ENCODE measurements at regions not wholly inside any gene's neighbourhood (a gene's known extent, or its start where the extent isn't known, plus 50 kb on each side); places are given as distances from the start of the nearest gene placed in this dataset.

DNA sequence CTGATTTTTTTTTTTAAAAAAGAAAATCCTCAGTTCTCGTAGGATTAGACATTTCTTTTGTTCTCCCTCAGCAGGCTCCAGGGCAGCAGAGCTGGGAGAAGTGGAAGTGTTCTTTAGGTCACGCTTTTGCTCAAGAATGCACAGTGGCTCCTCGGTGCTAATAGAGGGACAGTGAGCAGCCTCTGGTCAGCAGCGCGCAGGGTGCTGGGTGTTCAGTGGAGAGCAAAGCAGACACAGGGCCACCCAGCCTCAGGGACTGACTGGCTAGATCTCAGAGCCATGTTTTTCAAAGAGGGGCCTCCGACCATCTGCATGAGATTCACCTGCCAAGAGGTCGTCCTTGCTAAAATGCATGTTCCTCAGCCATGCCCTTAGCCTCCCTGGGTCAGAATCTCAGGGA, 218.8 kb downstream of the HAUS1 start:
- DNase-seq (ENCODE audit: low read depth) = no peak

DNA sequence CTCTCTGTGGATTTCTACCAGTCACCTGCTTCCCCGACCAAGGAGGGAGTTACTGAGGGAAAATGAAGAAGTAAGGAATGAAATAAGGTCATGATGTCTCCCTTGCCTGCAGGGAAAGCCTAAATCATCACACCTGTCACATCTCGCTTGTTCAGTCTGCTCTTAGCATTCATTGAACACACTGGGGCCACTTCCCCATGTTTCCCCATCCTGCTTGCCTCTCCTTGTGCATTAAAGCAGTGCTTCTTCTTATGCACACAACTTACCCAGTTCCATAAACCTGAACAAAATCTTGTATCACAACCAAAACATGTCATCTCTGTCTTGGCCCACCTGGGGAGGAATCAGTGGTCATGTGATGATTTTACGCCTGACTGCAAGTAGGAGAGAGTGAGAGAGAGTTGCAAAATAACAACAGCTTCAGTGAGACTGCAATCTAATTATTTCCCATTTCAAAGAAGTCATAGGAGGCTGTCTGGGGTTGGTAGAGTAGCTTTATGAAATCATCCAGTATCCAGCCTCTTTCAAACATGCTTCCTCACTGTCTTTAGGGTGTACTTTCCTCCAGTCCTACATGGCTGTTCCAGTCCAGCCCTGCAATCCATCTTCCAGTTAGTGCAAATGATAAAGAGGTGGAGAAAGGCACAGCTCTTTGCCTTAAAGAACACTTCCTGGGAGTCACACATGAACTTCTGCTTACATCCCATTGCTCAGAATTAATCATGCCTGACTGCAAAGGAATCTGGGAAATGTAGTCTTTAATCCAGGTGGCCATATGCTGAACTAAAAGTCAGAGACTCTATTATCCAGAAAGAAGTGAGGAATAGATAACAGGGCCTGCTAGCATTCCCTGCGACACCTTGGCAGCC, 220.1 kb downstream of the HAUS1 start:
- no peak for DNase-seq (ENCODE audit: low read depth)

DNA sequence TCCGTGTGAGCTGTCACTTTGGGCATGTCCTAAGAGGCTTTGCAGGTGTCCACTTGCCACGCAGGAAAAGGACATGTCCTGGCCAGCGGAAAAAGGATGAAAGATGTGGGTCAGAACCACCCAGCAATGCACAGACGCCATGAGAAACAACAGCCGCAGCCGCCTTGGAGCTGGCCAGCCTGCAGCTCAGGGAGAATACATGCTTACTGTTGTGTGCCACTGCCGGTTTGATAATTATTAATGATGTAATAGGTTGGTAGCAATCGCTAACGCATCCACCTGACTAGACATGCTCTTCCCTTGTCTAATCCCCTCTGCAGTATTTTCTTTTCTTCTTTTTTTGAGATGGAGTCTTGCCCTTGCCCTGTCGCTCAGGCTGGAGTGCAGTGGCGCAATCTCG, 221.7 kb downstream of the HAUS1 start:
- no peak for DNase-seq (ENCODE audit: low read depth)

DNA sequence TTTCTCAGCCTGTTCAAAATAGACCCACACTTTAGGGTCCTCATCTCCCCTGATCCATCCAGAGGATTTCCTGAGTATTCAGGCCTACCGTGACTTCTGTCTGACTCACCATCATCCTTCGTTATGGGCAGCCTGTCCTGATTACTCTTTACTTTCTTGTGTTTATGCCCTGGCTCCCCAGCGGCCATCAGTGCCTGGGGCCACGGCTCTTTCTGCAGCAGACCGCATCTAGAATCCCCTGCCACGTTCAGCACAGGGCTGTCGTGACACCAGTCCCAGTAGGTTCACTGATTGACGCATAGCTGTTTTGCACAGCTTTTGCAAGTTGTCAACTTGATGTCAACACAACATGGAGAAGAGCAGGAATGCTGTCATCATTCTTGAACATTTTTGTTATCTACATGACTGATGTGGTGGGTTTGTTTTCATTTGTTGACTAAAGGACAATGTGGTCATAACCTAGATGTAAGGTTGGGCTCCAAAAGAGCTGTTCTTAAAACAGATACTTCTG, 225.6 kb downstream of the HAUS1 start:
- no peak for DNase-seq (ENCODE audit: low read depth)

DNA sequence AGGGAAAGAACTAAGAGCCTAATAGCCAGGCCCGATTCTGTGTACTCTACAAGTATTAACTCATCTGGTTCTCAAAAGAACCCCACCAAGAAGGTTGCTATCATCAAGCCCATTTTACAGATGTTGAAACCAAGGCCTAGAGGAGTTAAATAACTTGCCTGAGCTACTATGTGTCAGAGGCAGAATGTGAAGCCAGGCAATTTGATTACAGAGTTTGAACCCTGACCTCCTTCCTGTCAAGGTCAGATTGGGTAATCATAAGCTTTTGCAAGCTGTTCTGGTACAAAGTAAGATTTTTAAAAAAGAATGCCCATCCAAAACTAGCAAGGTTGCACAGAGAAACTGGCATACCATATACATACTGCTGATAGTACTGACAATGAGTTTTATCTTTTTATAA, 227.1 kb downstream of the HAUS1 start:
- no peak for DNase-seq (ENCODE audit: low read depth)

DNA sequence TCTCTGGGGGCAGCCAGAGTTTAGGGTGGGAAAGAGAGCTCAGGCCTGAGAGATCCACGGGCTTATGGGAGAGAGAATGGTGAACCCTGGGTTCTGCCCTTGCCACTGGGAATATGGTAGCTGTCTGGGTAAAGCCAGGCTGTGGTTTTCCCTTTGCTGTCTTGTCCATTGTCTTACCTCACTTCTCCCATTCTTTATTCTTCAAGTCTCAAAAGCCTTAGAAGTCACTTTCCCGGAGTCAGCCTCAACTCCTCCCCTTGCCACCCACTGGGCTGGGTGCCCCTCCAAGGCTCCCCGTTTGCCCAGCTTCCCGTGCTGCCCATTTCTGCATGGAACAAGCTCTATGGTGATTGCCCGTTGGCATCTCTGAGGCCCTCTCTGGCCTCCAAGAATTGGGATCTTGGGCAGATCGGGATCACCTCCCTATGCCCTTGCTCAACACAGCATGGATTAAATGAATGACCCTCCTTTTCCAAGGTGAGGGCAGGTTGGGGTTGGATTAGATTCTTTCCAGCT, 228.2 kb downstream of the HAUS1 start:
- no peak for DNase-seq (ENCODE audit: low read depth)

DNA sequence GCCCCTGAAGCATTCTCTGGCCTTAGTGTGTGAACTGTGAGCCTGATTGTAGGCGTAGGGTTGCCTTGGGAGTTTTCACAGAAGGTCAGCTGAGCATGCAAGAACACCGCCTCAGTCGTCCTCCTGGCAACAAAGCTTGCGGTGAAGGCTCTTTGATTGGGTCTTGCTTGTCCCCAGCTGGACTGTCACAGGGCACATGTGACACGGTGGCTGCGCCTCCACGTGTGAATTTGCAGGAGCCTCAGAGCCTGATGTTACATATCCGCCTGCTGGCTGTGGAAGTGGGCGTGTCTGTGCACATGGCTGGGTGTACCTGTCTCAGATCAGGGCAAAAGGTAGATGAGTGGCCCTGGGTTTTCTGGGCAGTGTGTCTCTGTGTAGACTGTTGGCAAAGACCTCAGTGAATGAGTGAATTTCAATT, 228.7 kb downstream of the HAUS1 start:
- DNase-seq (ENCODE audit: low read depth) = no peak

DNA sequence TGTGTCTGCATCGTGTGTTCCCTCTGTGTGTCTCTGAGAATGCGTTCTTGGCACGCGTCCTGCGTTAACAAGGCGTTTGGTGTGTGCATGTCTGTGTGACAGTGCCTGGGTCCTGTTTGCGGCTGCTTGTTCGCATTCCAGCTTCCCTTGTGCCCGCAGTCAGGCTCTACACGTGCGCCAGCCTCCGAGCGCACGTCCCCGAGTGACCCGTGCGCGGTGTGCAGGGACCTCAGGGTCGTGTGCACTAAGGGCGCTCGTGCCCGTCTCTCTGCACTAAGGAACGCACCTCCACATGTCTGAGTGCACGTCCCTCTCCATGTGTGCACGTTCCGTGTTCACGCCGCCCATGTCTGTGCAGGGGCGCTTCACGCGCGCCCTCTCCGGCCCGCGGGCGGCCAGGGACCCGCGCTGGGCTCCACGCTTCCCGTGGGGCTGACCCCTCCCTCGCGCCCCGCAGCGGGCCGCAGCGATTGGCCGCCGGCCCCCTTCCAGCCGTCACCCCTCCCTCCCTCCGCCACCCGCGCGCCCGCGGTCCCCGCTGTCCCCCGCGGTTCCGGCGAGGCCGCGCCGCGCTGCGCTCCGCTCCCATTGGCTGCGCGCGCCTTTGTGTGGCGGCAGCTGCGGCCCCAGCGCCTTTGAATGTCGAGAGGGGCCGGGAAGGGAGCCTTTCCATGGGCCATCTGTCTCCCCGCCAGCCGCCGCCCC, 229.4 kb downstream of the HAUS1 start:
- no peak for DNase-seq (ENCODE audit: low read depth)

DNA sequence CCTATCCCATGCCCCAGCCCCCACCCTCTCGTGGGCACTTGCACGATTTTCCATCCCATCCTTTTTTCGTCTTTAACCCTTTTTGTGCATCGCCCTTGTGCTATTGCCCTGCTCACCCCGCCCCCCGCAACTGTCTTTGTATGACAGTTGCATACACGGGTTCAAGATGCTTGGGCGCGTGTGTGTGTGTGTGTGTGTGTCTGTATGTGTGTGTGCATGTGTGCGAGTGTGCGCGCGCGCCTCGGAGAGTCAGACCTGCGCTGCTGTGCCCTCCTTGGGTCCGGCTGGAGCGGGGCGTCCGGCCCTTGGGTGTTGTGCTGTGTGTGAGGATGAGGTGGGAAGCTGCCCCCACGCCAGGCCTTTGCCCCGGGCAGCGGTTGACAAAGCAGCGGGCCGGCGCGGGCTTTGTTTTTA, 230.7 kb downstream of the HAUS1 start:
- no peak for DNase-seq (ENCODE audit: low read depth)

DNA sequence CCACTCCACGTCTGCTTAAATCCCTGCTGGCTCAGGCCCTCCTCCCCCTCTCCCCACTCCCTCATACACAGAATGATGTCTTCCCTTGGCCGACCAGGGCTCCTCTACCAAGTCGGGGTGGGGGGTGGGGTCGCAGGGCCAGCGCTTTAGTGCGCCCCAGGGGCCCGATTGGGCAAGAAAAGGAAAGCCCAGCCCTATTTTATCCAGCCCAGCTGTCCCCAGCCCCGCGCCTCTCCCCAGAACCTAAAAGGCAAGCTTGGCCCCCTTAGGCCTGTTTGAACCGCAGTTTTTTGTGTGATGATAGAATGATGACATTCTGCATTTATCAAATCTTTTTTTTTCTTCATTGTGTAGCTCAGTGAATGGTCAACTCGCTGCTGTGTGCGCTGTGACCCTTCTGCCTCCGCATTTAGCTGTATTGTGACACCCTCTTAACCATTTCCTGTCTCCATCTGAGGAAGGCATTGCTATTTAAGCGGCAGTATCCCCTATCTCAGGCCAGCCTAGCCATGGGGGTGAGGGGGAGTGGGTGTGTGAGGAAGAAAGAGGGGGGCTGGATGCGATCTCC, 231.4 kb downstream of the HAUS1 start:
- DNase-seq (ENCODE audit: low read depth) = no peak

DNA sequence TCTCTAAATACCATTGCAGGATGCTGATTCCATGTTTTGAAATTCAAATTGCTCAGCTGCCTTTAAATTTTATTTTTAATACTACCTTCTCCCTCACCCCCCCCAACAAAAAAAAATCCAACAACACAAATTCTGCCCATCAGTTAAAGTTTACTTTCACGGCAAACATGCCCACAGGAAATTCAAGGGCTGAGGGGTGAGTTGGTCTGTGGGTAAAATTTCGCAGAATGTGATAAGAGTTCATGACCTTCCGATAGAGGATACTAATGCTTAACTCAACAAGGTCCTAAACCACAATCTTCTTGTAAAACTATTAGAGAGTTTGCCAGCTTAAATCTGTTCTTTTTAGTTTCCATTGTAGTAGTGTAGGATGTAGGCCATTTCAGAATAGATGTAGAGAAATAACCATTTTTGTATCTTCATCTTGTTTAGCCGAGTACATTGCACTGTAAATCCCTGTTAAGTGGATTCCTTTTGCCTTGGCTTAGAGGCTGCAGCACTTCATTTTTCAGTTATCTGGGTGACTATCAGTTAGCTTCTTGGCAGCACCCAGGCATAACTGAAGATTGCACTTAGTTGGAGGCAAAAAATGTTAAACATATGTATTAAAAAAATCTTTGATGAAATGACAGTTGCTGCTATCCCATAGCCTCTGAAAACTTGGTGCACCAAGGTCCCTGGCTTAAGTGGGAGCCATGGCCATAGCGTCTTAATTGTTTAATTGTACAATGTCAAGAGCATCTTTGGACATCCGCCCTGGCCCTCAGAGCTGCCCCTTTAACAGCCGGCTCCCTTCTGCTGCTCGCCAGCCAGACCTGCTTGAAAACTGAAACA, 232.3 kb downstream of the HAUS1 start:
- no peak for DNase-seq (ENCODE audit: low read depth)

DNA sequence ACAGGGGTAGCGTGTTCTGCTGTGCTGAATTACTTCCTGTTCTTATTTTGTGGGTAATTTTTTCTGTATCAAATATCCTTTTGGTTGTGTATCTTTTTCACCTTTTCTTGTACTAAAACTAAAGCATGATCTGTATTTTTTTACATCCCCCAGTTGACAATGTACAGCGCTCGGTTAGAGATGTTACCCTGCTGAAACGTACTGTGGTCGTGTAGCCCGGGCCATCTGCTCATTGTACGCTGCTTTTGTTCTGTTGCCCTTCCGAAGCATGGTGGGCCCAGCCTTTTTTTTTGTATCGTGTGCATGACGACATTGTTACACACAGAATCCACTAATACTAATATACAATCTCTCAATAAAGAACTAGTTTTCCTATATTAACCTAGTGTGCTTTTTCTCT, 233.1 kb downstream of the HAUS1 start:
- no peak for DNase-seq (ENCODE audit: low read depth)

DNA sequence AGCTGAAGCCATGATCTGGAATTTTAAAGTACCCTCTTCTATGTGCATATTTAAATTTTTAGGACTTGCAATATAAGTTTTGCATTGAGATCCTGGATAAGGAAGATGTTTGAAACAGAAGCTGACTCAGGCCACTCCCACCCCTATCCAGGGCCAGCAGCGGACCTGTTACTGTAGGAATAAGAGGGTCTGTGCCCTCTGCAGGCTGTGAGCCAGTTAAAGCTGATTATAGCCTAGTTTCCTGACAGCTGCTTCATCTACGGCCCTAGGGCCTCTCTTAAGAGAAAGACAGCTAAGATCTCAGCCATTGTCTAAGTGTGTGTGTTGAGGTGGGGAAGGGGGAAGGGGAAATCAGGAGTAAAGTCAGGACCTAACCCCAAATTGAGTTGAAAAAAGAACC, 234.0 kb downstream of the HAUS1 start:
- no peak for DNase-seq (ENCODE audit: low read depth)

DNA sequence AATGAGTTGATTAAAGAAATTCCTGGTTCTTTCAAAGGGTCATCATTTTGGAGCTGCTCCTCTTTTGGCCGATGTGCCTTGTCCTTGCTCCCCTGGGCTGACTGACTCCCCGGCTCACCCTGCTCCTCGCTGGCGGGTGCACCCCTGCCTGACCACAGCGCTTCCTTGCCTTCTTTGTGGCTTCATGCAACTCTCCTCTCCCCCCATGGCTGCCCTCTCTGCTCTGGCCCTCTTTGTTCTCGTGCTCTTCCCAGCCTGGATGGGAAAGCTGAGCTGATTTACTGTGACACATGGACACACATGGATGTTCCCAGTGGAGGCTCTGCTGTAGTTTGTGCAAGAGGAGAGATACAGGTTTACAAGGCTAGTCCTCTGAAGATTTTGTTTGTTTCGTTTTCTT, 234.6 kb downstream of the HAUS1 start:
- no peak for DNase-seq (ENCODE audit: low read depth)

DNA sequence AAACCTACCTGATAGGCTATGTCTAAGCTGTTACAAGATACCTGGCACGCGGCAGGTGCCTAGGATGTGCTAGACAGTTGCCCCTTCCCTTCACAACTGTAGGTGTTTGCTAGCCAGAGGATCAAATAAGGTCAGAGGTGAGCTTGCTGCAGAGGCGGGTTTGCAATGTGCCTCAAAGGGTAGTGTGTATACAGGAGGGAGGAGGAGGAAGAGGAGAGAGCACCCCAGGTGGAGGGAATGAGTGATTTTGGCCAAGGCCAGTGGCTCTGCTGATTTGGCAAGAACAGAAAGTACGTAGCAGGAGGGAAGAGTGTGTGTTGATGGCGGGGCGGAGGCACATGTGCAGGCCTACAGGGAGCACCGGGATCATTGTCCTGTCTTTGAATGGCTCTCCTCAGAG, 236.5 kb downstream of the HAUS1 start:
- DNase-seq (ENCODE audit: low read depth) = no peak

DNA sequence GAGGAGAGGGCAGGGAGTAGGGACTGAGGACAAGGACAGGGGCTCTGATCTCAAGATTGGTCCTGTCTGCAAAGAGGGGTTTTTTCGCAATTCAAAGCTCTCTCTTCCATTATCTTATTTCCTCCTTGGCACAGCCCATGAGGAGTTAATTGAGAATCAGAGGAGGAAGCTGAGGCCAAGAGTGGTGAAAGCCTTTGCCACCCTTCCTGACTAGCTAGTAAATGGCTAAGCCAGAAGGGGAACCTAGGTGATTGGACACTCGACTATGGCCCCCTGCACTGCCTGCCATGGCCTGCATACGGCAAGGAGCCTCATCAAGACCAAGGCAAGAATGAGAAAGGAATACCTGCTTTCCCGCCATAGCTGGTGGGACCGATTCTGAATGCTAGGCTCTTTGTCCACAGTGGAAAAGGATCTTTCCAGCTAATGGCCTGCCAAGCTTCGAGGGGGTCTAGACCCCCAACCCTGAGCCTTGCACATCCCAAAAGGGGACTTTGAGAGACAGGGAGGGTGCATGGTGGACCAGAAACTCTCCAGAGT, 237.9 kb downstream of the HAUS1 start:
- DNase-seq (ENCODE audit: low read depth) = no peak

DNA sequence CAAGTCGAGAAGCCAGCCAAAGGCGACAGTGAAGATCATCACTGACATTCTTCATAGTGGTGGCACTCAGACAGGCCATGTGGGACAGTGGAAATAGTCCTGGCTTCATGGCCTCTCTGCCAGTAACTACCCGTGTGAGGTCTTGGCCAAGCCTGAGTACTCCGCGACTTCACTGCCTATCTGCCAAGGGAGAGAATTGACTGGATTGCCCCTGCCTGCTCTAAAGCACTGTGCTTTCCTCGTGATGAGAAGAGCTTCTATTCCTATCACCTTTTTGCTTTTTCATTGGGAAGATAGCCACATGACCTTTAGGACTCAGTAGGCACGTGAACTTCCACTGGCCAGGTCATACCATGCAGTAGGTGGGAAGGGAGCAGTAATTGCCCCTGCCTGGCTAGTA, 239.3 kb downstream of the HAUS1 start:
- DNase-seq (ENCODE audit: low read depth) = no peak

DNA sequence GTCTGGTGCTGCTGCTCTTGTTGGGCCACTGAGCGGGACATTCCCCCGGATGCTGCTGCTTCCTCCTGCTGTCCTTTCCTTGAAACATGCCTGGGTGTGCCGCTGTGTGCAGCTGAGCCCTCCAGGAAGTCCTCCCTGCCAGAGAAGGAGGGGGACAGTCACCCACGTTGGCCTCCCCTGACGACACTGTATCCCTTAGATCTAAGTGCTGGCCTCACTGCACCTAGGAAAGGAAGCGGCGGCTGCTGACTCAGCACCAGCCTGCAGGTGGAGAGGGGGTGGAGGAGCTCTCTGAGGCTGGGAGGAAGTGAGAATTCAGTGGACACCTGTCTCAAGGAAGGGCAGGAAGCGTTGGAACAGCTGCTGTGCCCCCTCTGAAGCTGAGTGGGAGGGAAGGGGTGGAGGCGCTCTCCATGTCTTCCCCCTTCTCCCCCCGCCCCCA, 239.8 kb downstream of the HAUS1 start:
- no peak for DNase-seq (ENCODE audit: low read depth)

DNA sequence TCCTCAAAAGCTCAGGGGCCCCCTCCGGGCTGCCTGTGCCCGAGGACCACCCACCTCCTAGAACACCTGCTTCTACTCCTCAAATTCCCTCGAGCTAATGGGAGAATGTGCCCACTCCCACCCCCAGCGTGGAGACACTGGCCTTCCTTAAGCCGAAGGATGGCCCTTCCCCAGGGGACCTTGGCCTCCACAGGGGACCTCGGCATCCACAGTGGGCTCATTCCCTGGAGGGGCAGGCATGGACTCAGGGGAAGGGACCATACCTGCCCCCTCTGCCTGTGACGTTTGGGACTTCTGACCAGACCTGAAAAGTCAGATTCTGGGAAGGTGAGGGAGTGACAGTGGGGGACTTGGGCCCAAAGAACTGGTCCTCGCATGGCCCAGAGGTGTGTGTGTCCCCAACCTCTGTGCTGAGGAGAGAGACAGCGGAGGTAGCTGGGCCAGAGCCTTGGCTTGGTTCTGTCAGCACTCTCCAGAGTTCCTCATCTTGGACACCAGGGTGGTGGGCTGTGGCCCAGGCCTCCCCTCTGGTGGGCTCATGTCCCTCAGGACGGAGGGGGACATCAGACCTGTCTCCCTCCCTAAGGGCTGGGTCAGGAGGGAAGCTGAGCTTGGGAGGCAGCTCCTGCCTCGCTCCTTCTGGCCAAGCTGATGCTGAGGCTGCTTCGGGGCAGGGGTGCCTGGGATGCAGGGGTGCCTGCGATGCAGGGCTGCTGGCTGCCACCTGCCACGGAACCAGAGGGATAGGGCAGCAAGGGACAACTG, 240.4 kb downstream of the HAUS1 start:
- no peak for DNase-seq (ENCODE audit: low read depth)

DNA sequence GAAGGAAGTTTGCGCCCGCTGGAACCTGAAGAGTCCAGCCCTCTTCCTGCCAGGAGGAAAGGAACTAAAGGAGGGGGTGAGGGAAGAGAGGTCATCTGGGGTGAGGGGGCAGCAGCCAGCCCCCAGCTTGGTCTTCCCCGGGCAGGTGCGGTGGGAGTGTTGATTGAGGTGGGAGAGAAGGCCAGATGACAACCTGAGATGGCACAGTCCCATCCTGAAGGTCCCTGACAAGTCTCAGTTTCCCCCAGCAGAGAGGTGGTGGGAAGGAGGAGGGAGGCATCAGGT, 240.9 kb downstream of the HAUS1 start:
- DNase-seq (ENCODE audit: low read depth) = no peak

DNA sequence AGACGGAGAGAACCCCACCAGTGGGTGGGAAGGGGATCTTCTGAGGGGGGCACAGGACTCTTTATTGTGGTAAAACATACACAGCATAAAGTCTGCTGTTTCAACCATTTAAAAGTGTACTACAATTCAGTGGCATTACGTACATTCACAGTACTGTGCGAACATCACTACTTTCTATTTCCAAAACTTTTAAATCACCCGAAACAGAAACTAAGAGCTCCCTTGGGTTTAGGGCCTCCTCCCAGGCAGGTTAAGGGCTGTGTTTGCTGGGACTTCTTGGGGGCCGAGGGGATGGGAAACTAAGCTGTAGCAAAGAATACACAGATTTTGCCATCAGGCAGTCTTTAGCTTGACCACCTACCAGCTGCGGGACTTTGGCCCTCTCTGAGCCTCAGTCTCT, 242.0 kb downstream of the HAUS1 start:
- DNase-seq (ENCODE audit: low read depth) = no peak
